H9 (cell line): ENCODE measurements at regions not wholly inside any gene's neighbourhood (a gene's known extent, or its start where the extent isn't known, plus 50 kb on each side); places are given as distances from the start of the nearest gene placed in this dataset.

Experiments used
- DNase-seq: peaks from one replicate; pipeline ENCODE4 v3.0.0-alpha.2; 2017
- H2AFZ ChIP-seq: one replicate; pipeline ENCODE4 v1.6.1; 2013; ENCODE audit warnings: mild to moderate bottlenecking, low read length, control low read depth, moderate library complexity
- H2AK5ac ChIP-seq: 2 replicates; pipeline ENCODE4 v1.6.1; 2013; ENCODE audit warnings: low read length, control low read depth, mixed read lengths; ENCODE audit not compliant: insufficient read length
- H2BK120ac ChIP-seq: one replicate; pipeline ENCODE4 v1.6.1; 2013; ENCODE audit warnings: low read depth, mild to moderate bottlenecking, low read length, control low read depth, inconsistent platforms; ENCODE audit not compliant: poor library complexity, severe bottlenecking
- H2BK12ac ChIP-seq: 2 replicates; pipeline ENCODE4 v1.6.1; 2013; ENCODE audit warnings: low read length, control low read depth, mixed read lengths, low read depth; ENCODE audit not compliant: insufficient read length
- H2BK15ac ChIP-seq: 2 replicates; pipeline ENCODE4 v1.6.1; 2013; ENCODE audit warnings: low read depth, low read length, control low read depth
- H2BK20ac ChIP-seq: one replicate; pipeline ENCODE4 v1.6.1; 2013; ENCODE audit warnings: low read depth, mild to moderate bottlenecking, low read length, control low read depth, inconsistent platforms; ENCODE audit not compliant: poor library complexity, severe bottlenecking
- H2BK5ac ChIP-seq: 2 replicates; pipeline ENCODE4 v1.6.1; 2013; ENCODE audit warnings: low read length, control low read depth, mixed read lengths; ENCODE audit not compliant: insufficient read length
- H3K14ac ChIP-seq: 2 replicates; pipeline ENCODE4 v1.6.1; 2013; ENCODE audit warnings: low read length, control low read depth; ENCODE audit not compliant: insufficient read depth
- H3K18ac ChIP-seq: 2 replicates; pipeline ENCODE4 v1.6.1; 2013; ENCODE audit warnings: low read depth, mild to moderate bottlenecking, mixed read lengths, low read length, control low read depth; ENCODE audit not compliant: insufficient read length
- H3K23ac ChIP-seq: 2 replicates; pipeline ENCODE4 v1.6.1; 2013; ENCODE audit warnings: low read length, control low read depth, mixed read lengths, low read depth; ENCODE audit not compliant: insufficient read length
- H3K23me2 ChIP-seq: 2 replicates; pipeline ENCODE4 v1.6.1; 2013; ENCODE audit warnings: low read depth, mild to moderate bottlenecking, mixed read lengths, low read length, control low read depth; ENCODE audit not compliant: insufficient read length, poor library complexity, severe bottlenecking
- H3K27ac ChIP-seq: 2 replicates; pipeline ENCODE4 v1.5.1; 2013; ENCODE audit warnings: low read length, control low read depth, mixed read lengths, low read depth; ENCODE audit not compliant: insufficient read length
- H3K27me3 ChIP-seq: 2 replicates; pipeline ENCODE4 v1.6.1; 2013; ENCODE audit warnings: low read length, control low read depth, inconsistent platforms; ENCODE audit not compliant: insufficient read depth
- H3K4ac ChIP-seq: 2 replicates; pipeline ENCODE4 v1.6.1; 2013; ENCODE audit warnings: low read depth, mild to moderate bottlenecking, control low read depth, inconsistent platforms, low read length, moderate library complexity
- H3K4me1 ChIP-seq: 2 replicates; pipeline ENCODE4 v1.6.1; 2013; ENCODE audit warnings: low read length, control low read depth, inconsistent platforms; ENCODE audit not compliant: insufficient read depth
- H3K4me2 ChIP-seq: 2 replicates; pipeline ENCODE4 v1.6.1; 2013; ENCODE audit warnings: low read length, control low read depth, mixed read lengths; ENCODE audit not compliant: insufficient read length, insufficient read depth
- H3K56ac ChIP-seq: 2 replicates; pipeline ENCODE4 v1.6.1; 2013; ENCODE audit warnings: low read depth, mild to moderate bottlenecking, mixed read lengths, low read length, control low read depth; ENCODE audit not compliant: insufficient read length
- H3K79me1 ChIP-seq: 2 replicates; pipeline ENCODE4 v1.6.1; 2013; ENCODE audit warnings: low read depth, mild to moderate bottlenecking, moderate library complexity, low read length, control low read depth, inconsistent platforms; ENCODE audit not compliant: insufficient read depth, poor library complexity, severe bottlenecking
- H3K79me2 ChIP-seq: 2 replicates; pipeline ENCODE4 v1.6.1; 2013; ENCODE audit warnings: low read length, control low read depth, inconsistent platforms; ENCODE audit not compliant: insufficient read depth
- H3K9ac ChIP-seq: 2 replicates; pipeline ENCODE4 v1.6.1; 2013; ENCODE audit warnings: low read length, control low read depth, mixed read lengths; ENCODE audit not compliant: insufficient read length; ENCODE audit errors: extremely low read depth
- H3K9me3 ChIP-seq: one replicate; pipeline ENCODE4 v1.6.1; 2013; ENCODE audit warnings: low read depth, low read length, inconsistent platforms; ENCODE audit not compliant: control insufficient read depth
- H3T11ph ChIP-seq: one replicate; pipeline ENCODE4 v1.6.1; 2013; ENCODE audit warnings: mild to moderate bottlenecking, low read length, control low read depth, inconsistent platforms
- H4K20me1 ChIP-seq: one replicate; pipeline ENCODE4 v1.6.1; 2013; ENCODE audit not compliant: control insufficient read depth, insufficient read length, insufficient read depth
- H4K5ac ChIP-seq: 2 replicates; pipeline ENCODE4 v1.6.1; 2013; ENCODE audit warnings: low read depth, mild to moderate bottlenecking, mixed read lengths, low read length, control low read depth; ENCODE audit not compliant: insufficient read length
- H4K8ac ChIP-seq: replicated peaks from 2 replicates; pipeline ENCODE4 v1.6.1; 2013; ENCODE audit warnings: low read length, control low read depth, mixed read lengths, low read depth; ENCODE audit not compliant: insufficient read length
- H4K91ac ChIP-seq: 2 replicates; pipeline ENCODE4 v1.6.1; 2013; ENCODE audit warnings: low read depth, mild to moderate bottlenecking, moderate library complexity, mixed read lengths, low read length, control low read depth; ENCODE audit not compliant: insufficient read length
- H3K27ac Mint-ChIP-seq, 3 experiments: 2 replicates in 2 of 3; 3 replicates in 1 of 3; pipeline ENCODE4 v1.8.0; 2020 to 2021; ENCODE audit warnings: mixed read lengths in 3 of 3, mild to moderate bottlenecking in 1 of 3, moderate library complexity in 1 of 3
- H3K27me3 Mint-ChIP-seq: 2 replicates; pipeline ENCODE4 v1.8.0; 2021; ENCODE audit warnings: low read depth, mild to moderate bottlenecking, moderate library complexity, mixed read lengths
- H3K36me3 Mint-ChIP-seq, 3 experiments: 2 replicates in 2 of 3; 3 replicates in 1 of 3; pipeline ENCODE4 v1.8.0; 2020 to 2021; ENCODE audit warnings: low read depth in 3 of 3, mixed read lengths in 3 of 3; ENCODE audit not compliant: insufficient read depth in 1 of 3
- H3K4me1 Mint-ChIP-seq, 2 experiments: 2 replicates each; pipeline ENCODE4 v1.8.0; 2020; ENCODE audit warnings: mixed read lengths in 2 of 2
- H3K4me3 Mint-ChIP-seq, 2 experiments: 2 replicates in 1 of 2; 3 replicates in 1 of 2; pipeline ENCODE4 v1.8.0; 2020 to 2021; ENCODE audit warnings: mild to moderate bottlenecking in 2 of 2, mixed read lengths in 2 of 2, moderate library complexity in 1 of 2
- H3K9me3 Mint-ChIP-seq, 2 experiments: 2 replicates in 1 of 2; 3 replicates in 1 of 2; pipeline ENCODE4 v1.8.0; 2020; ENCODE audit warnings: mild to moderate bottlenecking in 2 of 2, mixed read lengths in 2 of 2, moderate library complexity in 1 of 2
- CTCF ChIP-seq: fragments of 200-600 bp; sonication (generic); conservative IDR thresholded peaks from 3 replicates; pipeline ENCODE4 v1.8.0; 2021; ENCODE audit warnings: antibody characterized with exemption, mild to moderate bottlenecking
- WGBS: extraction: QIAGEN DNeasy Blood & Tissue Kit; methylation state at CpG from one replicate; pipeline ENCODE4 v1.1.7; 2013; ENCODE audit warnings: missing lambda C conversion rate, low lambda C conversion rate, mixed read lengths; ENCODE audit not compliant: insufficient read length; ENCODE audit errors: extremely low coverage; 5-methylcytosine and 5-hydroxymethylcytosine counted together

- H3K27me3 Mint-ChIP-seq, result peaks cover 16% of the 10 kb centered on the region
- Histone ChIP-seq H4K20me1 (no peaks in the 10 kb centered on the region), H2BK12ac (no peak overlapping the region), H3K23me2 (no peaks in the 10 kb centered on the region), H3K18ac (no peak overlapping the region), H2BK20ac (no peak overlapping the region), H3K79me1 (no peaks in the 10 kb centered on the region), H2BK15ac (no peak overlapping the region), H3K9ac (no peak overlapping the region), H2AK5ac (no peak overlapping the region), H3K27ac (no peak overlapping the region), H3K27me3 (no peaks in the 10 kb centered on the region), H2AFZ (no peak overlapping the region), H4K5ac (no peak overlapping the region), H3K79me2 (no peaks in the 10 kb centered on the region), H4K91ac (no peak overlapping the region), H2BK120ac (no peak overlapping the region), H3K4me2 (no peak overlapping the region), H2BK5ac (no peak overlapping the region), H3K14ac (no peak overlapping the region; the same call in 1 of the 2 replicates), H4K8ac (no peak overlapping the region), H3K9me3 (no peaks in the 10 kb centered on the region), H3T11ph (no peak overlapping the region), H3K56ac (no peak overlapping the region), H3K4me1 (no peaks in the 10 kb centered on the region), H3K4ac (no peak overlapping the region), H3K23ac (no peak overlapping the region)
- no peak for DNase-seq
- H3K9me3 Mint-ChIP-seq, result no peaks in the 10 kb centered on the region
- H3K4me3 Mint-ChIP-seq, result no peak overlapping the region
- no peak overlapping the region for H3K27ac Mint-ChIP-seq
- no CpG with 5 or more reads among the region's 1 CpG for WGBS
- no peak for TF ChIP-seq CTCF
- H3K4me1 Mint-ChIP-seq, result 0 out of 4 replicates have a peak, but pooled peaks cover 0 to 3% of the 10 kb centered on the region in 2 experiments
- no peaks in the 10 kb centered on the region for H3K36me3 Mint-ChIP-seq
Measured at GRCh38 chr5:174990909-174991308, 266.5 kb downstream of the MSX2 start.
